Posterior cingulate gyrus (tissue), 11 donors: ENCODE measurements at regions not wholly inside any gene's neighbourhood (a gene's known extent, or its start where the extent isn't known, plus 50 kb on each side); places are given as distances from the start of the nearest gene placed in this dataset.

ENCODE experiments used
- DNase-seq, 10 donors: peaks; one replicate each; pipeline versions ENCODE4 v3.0.0 to v3.0.0-alpha.2; 2020 to 2021; ENCODE audit warnings: mixed read lengths in 3 of 10
- intact Hi-C: fragments of 100-400 bp; cut with DNase I; formaldehyde crosslinking; loops from one replicate; pipeline ENCODE4 v1.15.1; 2023

- DNase-seq: no peak
- intact Hi-C loops: no loop called here
Observed at GRCh38 chr1:38222891-38223290, 176.3 kb upstream of the POU3F1 start.

- DNase-seq: no peak
- intact Hi-C loops: no loop called here
Observed at GRCh38 chr1:38221006-38221649, 174.5 kb upstream of the POU3F1 start.

- intact Hi-C loops: no loop called here
- no peak for DNase-seq
Observed at GRCh38 chr1:38217316-38217715, 170.7 kb upstream of the POU3F1 start.

- intact Hi-C loops: no loop called here
- DNase-seq: no peak
Observed at GRCh38 chr1:38213646-38214434, 167.2 kb upstream of the POU3F1 start.

GRCh38 chr1:38210895-38211177 lies 164.2 kb upstream of the POU3F1 start:
- intact Hi-C loops: no loop called here
- no peak for DNase-seq

GRCh38 chr1:38210021-38210894 lies 163.7 kb upstream of the POU3F1 start:
- intact Hi-C loops: no loop called here
- no peak for DNase-seq

- intact Hi-C loops: no loop called here
- DNase-seq: no peak
Observed at GRCh38 chr1:38208716-38209632, 162.4 kb upstream of the POU3F1 start.

- intact Hi-C loops: no loop called here
- no peak for DNase-seq
Observed at GRCh38 chr1:38207906-38208305, 161.3 kb upstream of the POU3F1 start.

- intact Hi-C loops: no loop called here
Observed at GRCh38 chr1:38207275-38207674, 160.7 kb upstream of the POU3F1 start.

GRCh38 chr1:38204698-38205097 lies 158.1 kb upstream of the POU3F1 start:
- DNase-seq: peak in 1 of 10 donors; percentile 3
- intact Hi-C loops: no loop called here

More at GRCh38 chr1:38207275-38207674, 160.7 kb upstream of the POU3F1 start:
- peak in 2 of 10 donors; percentile 80 to 85 for DNase-seq

- DNase-seq: peak in 1 of 10 donors; percentile 9
- intact Hi-C loops: no loop called here
Observed at GRCh38 chr1:38203441-38203840, 156.8 kb upstream of the POU3F1 start.

GRCh38 chr1:38201431-38201830 lies 154.8 kb upstream of the POU3F1 start:
- intact Hi-C loops: no loop called here
- no peak for DNase-seq

- DNase-seq: no peak
- intact Hi-C loops: no loop called here
Observed at GRCh38 chr1:38198621-38199020, 152.0 kb upstream of the POU3F1 start.

GRCh38 chr1:38198099-38198498 lies 151.5 kb upstream of the POU3F1 start:
- peak in 1 of 10 donors; percentile 50 for DNase-seq
- intact Hi-C loops: no loop called here

- intact Hi-C loops: no loop called here
Observed at GRCh38 chr1:38197312-38198061, 150.9 kb upstream of the POU3F1 start.

GRCh38 chr1:38194472-38194871 lies 147.9 kb upstream of the POU3F1 start:
- intact Hi-C loops: no loop called here
- DNase-seq: peak in 1 of 10 donors; percentile 58

More at GRCh38 chr1:38197312-38198061, 150.9 kb upstream of the POU3F1 start:
- DNase-seq: peak in 1 of 10 donors; percentile 20

GRCh38 chr1:38193040-38193439 lies 146.4 kb upstream of the POU3F1 start:
- no peak for DNase-seq
- intact Hi-C loops: no loop called here

- intact Hi-C loops: no loop called here
Observed at GRCh38 chr1:38191461-38191860, 144.9 kb upstream of the POU3F1 start.

GRCh38 chr1:38190983-38191382 lies 144.4 kb upstream of the POU3F1 start:
- DNase-seq: no peak

More at GRCh38 chr1:38191461-38191860, 144.9 kb upstream of the POU3F1 start:
- DNase-seq: peak in 1 of 10 donors; percentile 29

More at GRCh38 chr1:38190983-38191382, 144.4 kb upstream of the POU3F1 start:
- intact Hi-C loops: no loop called here
